Aorta (tissue), 5 donors: ENCODE measurements at regions not wholly inside any gene's neighbourhood (a gene's known extent, or its start where the extent isn't known, plus 50 kb on each side); places are given as distances from the start of the nearest gene placed in this dataset.
"Not testable (repeated sequence)": the region's sequence is repeated elsewhere in the genome, so short reads cannot be mapped to it uniquely, and the experiment has no call there.

ENCODE experiments used
- ATAC-seq: fragments of 200-7000 bp; cut with Tn5 transposase; one replicate; pipeline ENCODE4 v1.9.1; 2022; ENCODE audit warnings: moderate library complexity; ENCODE audit not compliant: low FRiP score
- DNase-seq, 2 donors: peaks; one replicate each; pipeline ENCODE4 v3.0.0-alpha.2; 2020
- H3K27ac ChIP-seq, 2 donors: one replicate each; pipeline ENCODE4 v1.5.1; 2013; ENCODE audit warnings: low read length in 2 of 2, mild to moderate bottlenecking in 2 of 2, moderate library complexity in 2 of 2, control low read depth in 1 of 2, inconsistent platforms in 1 of 2, low read depth in 1 of 2
- H3K27me3 ChIP-seq, 2 donors: one replicate each; pipeline ENCODE4 v1.6.1; 2013; ENCODE audit warnings: control low read depth in 1 of 2, low read length in 1 of 2, mild to moderate bottlenecking in 1 of 2, moderate library complexity in 1 of 2; ENCODE audit not compliant: insufficient read depth in 2 of 2, control insufficient read depth in 1 of 2
- H3K36me3 ChIP-seq, 2 donors: one replicate each; pipeline ENCODE4 v1.6.1; 2013; ENCODE audit warnings: control low read depth in 1 of 2, low read length in 1 of 2, mild to moderate bottlenecking in 1 of 2; ENCODE audit not compliant: insufficient read depth in 2 of 2, control insufficient read depth in 1 of 2
- H3K4me1 ChIP-seq, 2 donors: one replicate each; pipeline ENCODE4 v1.6.1; 2013; ENCODE audit warnings: low read length in 2 of 2, control low read depth in 1 of 2, mild to moderate bottlenecking in 1 of 2, moderate library complexity in 1 of 2; ENCODE audit not compliant: insufficient read depth in 2 of 2, control insufficient read depth in 1 of 2
- H3K4me3 ChIP-seq, 2 donors: one replicate each; pipeline ENCODE4 v1.5.1; 2013; ENCODE audit warnings: low read length in 2 of 2, control low read depth in 1 of 2, mild to moderate bottlenecking in 1 of 2
- H3K9me3 ChIP-seq: one replicate; pipeline ENCODE4 v1.6.1; 2013; ENCODE audit warnings: mild to moderate bottlenecking, low read length; ENCODE audit not compliant: control insufficient read depth
- WGBS, 2 donors: extraction: QIAGEN DNeasy Blood & Tissue Kit; methylation state at CpG; one replicate each; pipeline ENCODE4 v1.1.7; 2013; 5-methylcytosine and 5-hydroxymethylcytosine counted together
- intact Hi-C, 2 donors: fragments of 100-400 bp; cut with DNase I; formaldehyde crosslinking; loops; one replicate each; pipeline versions ENCODE4 v1.14.2 to v1.15.0; 2022
- donor health status: healthy with polysubstance abuse.
- donor health status: Bipolar disorder and iron deficiency.
- donor health status: DM: no; HTN: no; CAD: no.
- donor health status: DM: no; HTN: no; CAD: no.
- donor health status: DM: yes; HTN: yes; CAD: no.

DNA sequence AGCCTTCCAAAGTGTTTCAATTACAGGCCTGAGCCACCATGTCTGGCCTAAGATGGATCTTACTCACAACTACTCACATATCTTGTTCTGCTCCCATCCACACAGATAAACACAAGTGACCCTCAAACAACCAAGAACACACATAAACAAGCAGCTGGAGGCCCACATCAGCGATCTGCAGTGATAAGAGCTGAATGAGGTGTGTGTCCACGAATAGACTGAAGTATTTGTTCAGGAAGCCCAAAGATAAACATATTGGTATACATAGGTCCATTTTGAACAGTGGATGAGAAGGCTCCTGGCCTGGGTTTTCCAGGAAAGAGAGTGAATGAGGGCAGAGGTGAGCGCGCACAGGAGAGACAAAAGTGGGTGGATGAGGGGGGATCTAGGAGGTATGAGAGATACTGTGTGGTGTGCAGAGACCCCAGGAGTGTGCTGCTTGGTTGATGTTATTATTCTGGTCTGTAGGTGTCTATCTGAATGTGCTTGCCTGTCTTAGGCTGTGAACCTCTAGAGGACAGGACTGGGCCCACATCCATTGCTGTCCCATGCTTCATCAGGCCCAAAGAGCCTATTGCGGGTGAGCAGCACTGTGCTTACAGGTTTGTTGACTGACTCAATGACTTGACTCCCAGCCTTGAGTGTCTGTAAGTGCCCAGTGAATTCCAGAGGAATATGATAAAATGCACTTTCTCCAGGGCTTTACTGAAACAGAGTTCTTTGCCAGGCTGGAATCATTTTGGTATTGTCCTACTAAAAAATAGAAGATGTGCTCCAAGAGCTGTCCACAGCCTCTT lies 79.9 kb upstream of the ATP1A1 start:
- no peaks in the 10 kb centered on the region for H3K4me1 ChIP-seq
- 74 to 77% methylated on average over 5 of the region's 5 CpGs for WGBS, 2 donors
- ATAC-seq (no peak), DNase-seq (no peak)
- no peaks in the 10 kb centered on the region for H3K36me3 ChIP-seq
- peaks cover 2% of the 10 kb centered on the region for H3K9me3 ChIP-seq
- no peaks in the 10 kb centered on the region for H3K27me3 ChIP-seq
- intact Hi-C loops, result no loop called here
- H3K4me3 ChIP-seq, result no peak overlapping the region
- H3K27ac ChIP-seq, result no peak overlapping the region

DNA sequence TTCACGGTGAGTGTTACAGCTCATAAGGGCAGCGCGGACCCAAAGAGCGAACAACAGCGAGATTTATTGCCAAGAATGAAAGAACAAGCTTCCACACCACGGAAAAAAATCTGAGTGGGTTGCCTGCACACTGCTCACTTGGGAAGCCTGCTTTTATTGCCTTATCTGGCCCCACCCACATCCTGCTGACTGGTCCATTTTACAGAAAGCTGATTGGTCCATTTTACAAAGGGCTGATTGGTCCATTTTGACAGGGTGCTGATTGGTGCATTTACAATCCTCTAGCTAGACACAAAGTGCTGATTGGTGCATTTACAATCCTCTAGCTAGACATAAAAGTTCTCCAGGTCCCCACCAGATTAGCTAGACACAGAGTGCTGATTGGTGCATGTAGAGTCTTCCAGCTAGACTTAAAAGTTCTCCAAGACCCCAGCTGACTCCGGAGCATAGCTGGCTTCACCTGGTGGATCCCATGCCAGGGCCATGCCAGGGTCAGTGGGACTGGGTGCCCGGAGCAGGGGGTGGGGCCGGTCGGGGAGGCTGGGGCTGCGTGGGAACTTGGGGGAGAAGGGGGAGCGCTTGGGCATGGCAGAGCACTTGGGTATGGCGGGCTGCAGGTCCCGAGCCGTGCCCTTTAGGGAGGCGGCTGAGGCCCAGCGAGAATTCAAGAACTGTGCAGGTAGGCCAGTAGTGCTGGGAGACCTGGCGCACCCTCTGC lies 75.4 kb upstream of the ATP1A1 start:
- intact Hi-C loops, result no loop called here
- Histone ChIP-seq H3K27me3 (no peaks in the 10 kb centered on the region), H3K4me1 (no peaks in the 10 kb centered on the region), H3K27ac (no peak overlapping the region), H3K9me3 (peaks cover 2% of the 10 kb centered on the region), H3K36me3 (no peaks in the 10 kb centered on the region), H3K4me3 (no peak overlapping the region)
- DNase-seq (no peak), ATAC-seq (no peak)
- WGBS, 2 donors, result 92 to 93% methylated on average over 14 to 18 of the region's 18 CpGs

DNA sequence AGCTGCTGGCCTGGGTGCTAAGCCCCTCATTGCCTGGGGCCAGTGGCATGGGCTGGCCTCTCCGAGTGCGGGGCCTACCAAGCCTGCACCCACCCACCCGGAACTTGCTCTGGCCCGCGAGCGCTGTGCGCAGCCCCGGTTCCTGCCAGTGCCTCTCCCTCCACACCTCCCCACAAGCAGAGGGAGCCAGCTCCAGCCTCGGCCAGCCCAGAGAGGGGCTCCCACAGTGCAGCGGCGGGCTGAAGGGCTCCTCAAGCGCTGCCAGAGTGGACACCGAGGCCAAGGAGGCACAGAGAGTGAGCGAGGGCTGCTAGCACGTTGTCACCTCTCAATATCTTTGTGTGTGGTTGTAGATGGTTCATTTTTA lies 74.8 kb upstream of the ATP1A1 start:
- H3K4me1 ChIP-seq, H3K36me3 ChIP-seq, intact Hi-C loops, H3K9me3 ChIP-seq, H3K27me3 ChIP-seq, H3K4me3 ChIP-seq, DNase-seq, H3K27ac ChIP-seq, ATAC-seq: not testable (repeated sequence)
- 89 to 90% methylated on average over 15 of the region's 15 CpGs for WGBS, 2 donors

- no peaks in the 10 kb centered on the region for H3K4me1 ChIP-seq
- H3K27me3 ChIP-seq, result no peaks in the 10 kb centered on the region
- H3K9me3 ChIP-seq, result peaks cover 2% of the 10 kb centered on the region
- no peak overlapping the region for H3K4me3 ChIP-seq
- H3K36me3 ChIP-seq, result no peaks in the 10 kb centered on the region
- ATAC-seq, result no peak
- H3K27ac ChIP-seq, result no peak overlapping the region
- WGBS, 2 donors, result 87 to 92% methylated on average over 4 of the region's 4 CpGs
- intact Hi-C loops, result no loop called here
- no peak for DNase-seq
These were observed 74.3 kb upstream of the ATP1A1 start for GRCh38 chr1:116298746-116299145.

- ATAC-seq (no peak), DNase-seq (no peak)
- no peak overlapping the region for H3K4me3 ChIP-seq
- H3K36me3 ChIP-seq, result no peaks in the 10 kb centered on the region
- no peaks in the 10 kb centered on the region for H3K4me1 ChIP-seq
- H3K27me3 ChIP-seq, result no peaks in the 10 kb centered on the region
- 66 to 81% methylated on average over 1 of the region's 1 CpG for WGBS, 2 donors
- intact Hi-C loops, result no loop called here
- no peak overlapping the region for H3K27ac ChIP-seq
- H3K9me3 ChIP-seq, result peaks cover 2% of the 10 kb centered on the region
These were observed 73.8 kb upstream of the ATP1A1 start for GRCh38 chr1:116299248-116299647.

- no peak for DNase-seq
- Histone ChIP-seq H3K9me3 (peaks cover 2% of the 10 kb centered on the region), H3K27me3 (no peaks in the 10 kb centered on the region), H3K27ac (no peak overlapping the region), H3K4me3 (no peak overlapping the region), H3K4me1 (no peaks in the 10 kb centered on the region), H3K36me3 (no peaks in the 10 kb centered on the region)
- ATAC-seq, result no peak
- WGBS, 2 donors, result 71 to 84% methylated on average over 1 of the region's 1 CpG
- intact Hi-C loops, result no loop called here
These were observed 70.8 kb upstream of the ATP1A1 start for GRCh38 chr1:116302281-116302680.

- no peak for ATAC-seq
- Histone ChIP-seq H3K27me3 (no peaks in the 10 kb centered on the region), H3K4me1 (no peaks in the 10 kb centered on the region), H3K27ac (no peak overlapping the region), H3K9me3 (no peaks in the 10 kb centered on the region), H3K4me3 (no peak overlapping the region), H3K36me3 (no peaks in the 10 kb centered on the region)
- DNase-seq, result no peak
- intact Hi-C loops, result no loop called here
- WGBS, 2 donors, result 43 to 49% methylated on average over 2 of the region's 2 CpGs
These were observed 66.9 kb upstream of the ATP1A1 start for GRCh38 chr1:116306102-116306501.

- H3K9me3 ChIP-seq, result no peaks in the 10 kb centered on the region
- ATAC-seq (no peak), DNase-seq (no peak)
- H3K27ac ChIP-seq, result no peak overlapping the region
- no peaks in the 10 kb centered on the region for H3K36me3 ChIP-seq
- H3K4me3 ChIP-seq, result no peak overlapping the region
- H3K4me1 ChIP-seq, result no peaks in the 10 kb centered on the region
- WGBS, 2 donors, result 86 to 88% methylated on average over 5 of the region's 5 CpGs
- H3K27me3 ChIP-seq, result no peaks in the 10 kb centered on the region
- intact Hi-C loops, result no loop called here
These were observed 66.1 kb upstream of the ATP1A1 start for GRCh38 chr1:116306840-116307442.

DNA sequence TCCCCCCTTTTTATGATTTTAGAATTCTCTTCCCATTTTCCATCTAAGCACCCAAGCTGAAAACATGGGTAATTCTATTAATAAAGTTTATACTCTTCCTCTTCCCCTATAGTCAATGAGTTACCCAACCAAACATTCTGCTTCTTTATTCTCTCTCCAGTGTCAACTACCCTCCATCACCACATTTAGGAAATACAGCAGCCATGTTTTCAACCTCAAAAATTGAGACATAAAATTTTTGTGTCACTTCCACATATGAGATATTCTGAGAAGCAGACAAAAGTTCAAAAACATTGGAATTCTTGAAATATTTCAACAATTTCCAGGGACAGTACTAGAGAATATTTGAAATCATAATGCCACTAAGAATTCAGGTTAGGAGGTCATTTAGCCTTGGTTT lies 64.8 kb upstream of the ATP1A1 start:
- Histone ChIP-seq H3K4me1 (no peaks in the 10 kb centered on the region), H3K4me3 (no peak overlapping the region), H3K27me3 (no peaks in the 10 kb centered on the region), H3K27ac (no peak overlapping the region), H3K36me3 (no peaks in the 10 kb centered on the region), H3K9me3 (no peaks in the 10 kb centered on the region)
- DNase-seq (no peak), ATAC-seq (no peak)
- intact Hi-C loops, result no loop called here
